HG03175 (cell line): ENCODE measurements at regions not wholly inside any gene's neighbourhood (a gene's known extent, or its start where the extent isn't known, plus 50 kb on each side); places are given as distances from the start of the nearest gene placed in this dataset.
A peak's percentile ranks its signal among the peaks of the same experiment; 100 is the strongest.
"Not testable (repeated sequence)": the region's sequence is repeated elsewhere in the genome, so short reads cannot be mapped to it uniquely, and the experiment has no call there.

Source experiments
- ATAC-seq: cut with Tn5 transposase; IDR thresholded peaks from one replicate; pipeline ENCODE4 v1.9.1; 2021; ENCODE audit warnings: mild to moderate bottlenecking, moderate library complexity; ENCODE audit not compliant: unreplicated experiment

DNA sequence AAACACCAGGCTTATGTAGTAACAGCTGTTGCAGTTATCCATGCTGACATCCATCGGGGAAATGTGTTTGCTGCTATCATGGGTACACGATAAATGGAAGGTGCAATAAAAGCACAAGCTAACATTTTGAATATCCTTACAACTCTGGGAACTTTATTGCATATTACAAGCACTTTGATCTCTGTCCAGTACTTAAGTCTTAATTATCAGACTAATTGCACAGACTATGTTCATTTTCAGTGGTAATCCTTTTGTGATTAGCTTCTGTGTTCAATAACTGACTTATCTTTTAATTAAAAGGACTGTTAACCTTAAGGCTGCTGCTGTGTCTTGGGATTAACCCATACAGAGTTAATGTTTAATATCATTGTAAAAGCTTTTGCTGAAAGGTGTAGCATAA, 101.4 kb upstream of the ATP5MC3 start:
- no peak for ATAC-seq

DNA sequence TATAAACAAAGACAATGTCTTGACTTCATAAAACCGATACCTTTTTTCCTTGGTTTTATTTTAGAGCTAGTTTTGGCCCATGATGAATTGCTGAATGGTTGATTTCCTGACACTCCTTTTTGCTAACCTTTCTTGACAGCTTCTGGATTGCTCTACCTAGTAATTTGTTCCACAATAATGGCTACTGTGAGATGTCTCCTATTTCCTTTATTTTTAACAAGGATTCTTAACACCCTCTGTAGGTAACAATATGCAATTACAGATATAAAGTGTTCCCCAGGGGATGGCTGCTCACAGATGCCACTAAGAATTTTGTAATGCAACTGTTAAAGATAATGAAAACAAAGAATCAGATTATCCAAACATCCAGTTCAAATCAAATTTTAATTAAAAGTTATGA, 100.8 kb upstream of the ATP5MC3 start:
- peak; percentile 72 for ATAC-seq

GRCh38 chr2:175277772-175278171, 96.3 kb upstream of the ATP5MC3 start:
- ATAC-seq: no peak

DNA sequence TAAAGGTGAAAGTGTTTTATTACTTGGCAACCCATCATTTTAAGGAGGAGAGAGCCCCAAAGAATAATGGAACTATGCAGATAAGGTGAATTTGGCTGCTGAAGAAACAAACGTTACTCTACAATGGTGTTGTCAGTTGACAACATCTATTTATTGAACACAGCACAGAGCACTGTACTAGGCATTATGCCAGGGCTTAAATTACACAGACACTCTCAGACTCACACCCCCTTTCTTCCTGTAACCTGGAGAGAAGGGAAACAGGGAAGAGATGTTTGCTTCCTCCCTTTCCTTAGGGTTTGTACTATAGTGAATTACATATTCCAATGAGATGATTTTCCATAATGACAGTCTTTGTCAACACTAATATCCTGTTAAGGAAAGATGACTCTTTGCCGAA, 94.0 kb upstream of the ATP5MC3 start:
- no peak for ATAC-seq

- ATAC-seq: no peak
These were observed 77.7 kb upstream of the ATP5MC3 start for GRCh38 chr2:175259164-175259563.

DNA sequence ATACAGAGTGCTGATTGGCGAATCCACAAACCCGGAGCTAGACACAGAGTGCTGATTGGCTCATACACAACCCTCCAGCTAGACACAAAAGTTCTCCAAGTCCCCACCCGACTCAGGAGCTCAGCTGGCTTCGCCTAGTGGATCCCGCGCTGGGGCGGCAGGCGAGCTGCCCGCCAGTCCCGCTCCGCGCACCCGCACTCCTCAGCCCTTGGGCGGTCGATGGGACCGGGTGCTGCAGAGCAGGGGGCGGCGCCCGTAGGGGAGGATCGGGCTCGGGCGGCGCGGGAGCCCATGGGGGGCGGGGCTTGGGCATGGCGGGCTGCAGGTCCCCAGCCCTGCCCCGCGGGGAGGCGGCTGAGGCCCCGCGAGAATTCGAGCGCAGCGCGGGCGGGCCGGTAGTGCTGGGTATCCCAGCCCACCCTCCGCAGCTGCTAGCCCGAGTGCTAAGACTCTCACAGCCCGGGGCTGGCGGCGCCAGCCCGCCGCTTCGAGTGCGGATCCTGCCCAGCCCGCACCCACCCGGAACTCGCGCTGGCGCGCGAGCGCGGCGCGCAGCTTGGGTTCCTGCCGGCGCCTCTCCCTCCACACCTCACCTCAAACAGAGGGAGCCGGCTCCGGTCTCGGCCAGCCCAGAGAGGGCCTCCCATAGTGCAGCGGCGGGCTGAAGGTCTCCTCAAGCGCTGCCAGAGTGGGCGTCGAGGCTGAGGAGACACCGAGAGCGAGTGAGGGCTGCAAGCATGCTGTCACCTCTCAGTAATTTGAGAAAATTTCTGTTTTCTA, 75.5 kb upstream of the ATP5MC3 start:
- no peak for ATAC-seq

GRCh38 chr2:175256391-175256790, 74.9 kb upstream of the ATP5MC3 start:
- ATAC-seq: not testable (repeated sequence)

DNA sequence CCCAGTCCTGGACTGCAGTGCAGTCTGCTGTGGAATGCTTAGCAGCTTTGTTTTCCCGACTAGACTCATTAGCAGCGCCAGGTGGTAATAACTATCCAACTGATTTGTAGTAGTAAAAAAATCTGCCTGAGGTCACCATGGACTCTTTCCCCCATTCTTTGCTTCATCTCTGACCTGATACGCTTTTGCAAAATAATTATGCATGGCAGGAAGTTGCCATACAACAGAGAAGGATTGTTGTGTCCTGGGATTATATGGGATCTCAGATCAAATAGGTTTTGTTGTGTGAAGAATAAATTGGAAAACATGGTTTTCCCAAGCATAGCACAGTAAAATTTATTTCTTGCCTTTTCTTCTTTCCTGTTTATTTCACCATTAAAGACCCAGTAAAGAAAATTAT, 72.4 kb upstream of the ATP5MC3 start:
- no peak for ATAC-seq

- no peak for ATAC-seq
These were observed 70.0 kb upstream of the ATP5MC3 start for GRCh38 chr2:175251425-175252041.

DNA sequence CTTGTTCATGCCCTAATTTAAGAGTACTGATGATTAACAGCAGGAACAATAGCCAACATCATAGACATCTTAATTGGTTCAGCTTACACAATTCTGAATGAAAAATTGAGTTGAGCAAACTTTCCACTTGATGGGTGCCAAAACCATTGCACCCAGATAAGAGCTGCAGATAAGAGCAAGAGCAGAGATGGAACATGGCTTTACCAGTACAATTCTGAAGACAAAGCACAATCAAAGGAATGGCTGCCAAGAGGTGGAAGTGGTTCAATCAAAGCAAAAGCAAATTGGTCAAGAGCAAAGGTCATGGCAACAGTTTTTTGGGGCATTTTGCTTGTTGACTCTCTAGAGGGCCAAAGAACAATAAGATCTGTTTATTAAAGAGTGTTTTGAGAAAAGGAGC, 65.6 kb upstream of the ATP5MC3 start:
- ATAC-seq: no peak

- ATAC-seq: no peak
These were observed 63.2 kb upstream of the ATP5MC3 start for GRCh38 chr2:175244697-175245096.

DNA sequence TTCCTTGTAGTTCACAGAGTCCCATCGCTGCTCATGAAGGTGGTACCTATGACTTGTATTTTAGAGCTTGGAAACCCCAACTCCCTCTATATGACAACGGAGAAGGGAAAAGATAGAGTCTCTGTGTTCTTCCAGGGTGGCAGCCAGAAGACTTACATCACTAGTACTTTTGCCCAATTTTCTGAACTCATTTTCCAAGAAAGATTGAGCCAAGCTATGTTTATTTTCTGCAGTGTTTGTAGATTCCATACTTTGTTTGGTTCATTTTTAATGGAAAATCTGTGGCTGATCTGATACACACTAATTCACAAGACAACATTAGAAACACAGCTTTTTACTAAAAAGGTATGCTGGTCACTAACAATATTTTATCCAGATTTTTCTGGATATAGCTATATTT, 60.2 kb upstream of the ATP5MC3 start:
- ATAC-seq: no peak

- ATAC-seq: not testable (repeated sequence)
These were observed 58.5 kb upstream of the ATP5MC3 start for GRCh38 chr2:175240033-175240432.

GRCh38 chr2:175236930-175237329, 55.4 kb upstream of the ATP5MC3 start:
- no peak for ATAC-seq

DNA sequence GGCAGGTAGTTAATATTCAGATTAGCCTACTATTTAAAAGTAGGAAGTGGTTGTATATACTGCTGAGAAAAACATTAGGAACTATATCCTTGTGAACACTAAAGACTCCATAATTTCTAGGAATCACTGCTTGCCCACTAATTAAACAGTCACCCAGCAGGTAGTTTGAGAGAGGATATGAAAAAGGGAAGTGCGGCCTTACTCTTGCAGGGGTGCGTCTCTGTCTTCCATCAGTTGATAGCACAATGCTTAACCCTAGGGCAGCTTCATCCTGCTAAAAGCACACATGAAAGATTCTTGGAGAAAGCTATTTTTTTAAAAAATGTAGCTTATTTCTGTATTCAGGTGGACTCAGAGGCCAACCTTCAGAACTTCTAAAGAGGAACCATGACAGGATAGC, 53.1 kb upstream of the ATP5MC3 start:
- ATAC-seq: peak; percentile 86

DNA sequence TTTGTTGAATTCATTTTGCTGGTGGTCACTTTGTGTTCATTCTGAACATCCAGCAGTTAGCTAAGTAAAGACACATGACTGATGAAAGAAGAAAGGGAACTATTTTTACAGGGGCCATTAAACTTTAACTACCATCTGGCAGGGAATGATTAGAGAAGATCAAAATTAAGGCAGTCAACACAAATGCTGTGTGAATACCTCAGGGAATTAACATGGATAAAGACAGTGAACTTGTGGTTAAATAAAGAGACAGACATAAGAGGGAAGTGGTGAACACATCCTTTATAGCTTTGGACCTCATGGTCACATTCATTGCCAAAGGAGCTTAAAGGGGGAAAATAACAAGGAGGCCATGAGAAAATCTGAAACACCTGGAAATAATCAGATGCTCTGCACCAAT, 52.6 kb upstream of the ATP5MC3 start:
- peak; percentile 41 for ATAC-seq

DNA sequence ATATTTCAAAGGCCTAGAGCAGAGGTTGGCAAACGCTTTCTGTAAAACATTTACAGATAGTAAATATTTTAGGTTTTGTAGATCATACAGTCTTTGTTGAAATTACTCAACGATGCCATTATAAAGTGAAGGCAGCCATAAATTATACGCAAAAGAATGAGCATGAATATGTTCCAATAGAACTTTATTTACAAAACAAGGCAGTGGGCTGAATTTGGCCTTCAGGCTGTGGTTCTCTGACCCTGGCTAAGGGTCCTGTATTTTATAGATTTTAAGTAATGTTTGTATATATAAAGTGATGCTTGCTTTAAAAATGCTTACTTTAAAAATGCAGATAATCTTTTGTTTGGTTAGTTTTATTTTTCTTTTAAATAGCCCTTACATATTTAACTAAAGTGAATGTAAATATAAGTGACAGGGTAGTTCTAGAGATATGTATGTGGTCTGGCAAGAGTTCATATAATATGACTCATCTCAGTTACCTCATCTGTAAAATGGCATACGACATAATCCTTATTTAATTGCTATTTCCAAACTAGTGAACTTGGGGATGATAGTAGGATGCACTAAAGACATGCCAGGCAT, 51.7 kb upstream of the ATP5MC3 start:
- no peak for ATAC-seq
